ENCODE measurements at regions not wholly inside any gene's neighbourhood (a gene's known extent, or its start where the extent isn't known, plus 50 kb on each side); places are given as distances from the start of the nearest gene placed in this dataset.

- TF ChIP-seq, protein P1, sequence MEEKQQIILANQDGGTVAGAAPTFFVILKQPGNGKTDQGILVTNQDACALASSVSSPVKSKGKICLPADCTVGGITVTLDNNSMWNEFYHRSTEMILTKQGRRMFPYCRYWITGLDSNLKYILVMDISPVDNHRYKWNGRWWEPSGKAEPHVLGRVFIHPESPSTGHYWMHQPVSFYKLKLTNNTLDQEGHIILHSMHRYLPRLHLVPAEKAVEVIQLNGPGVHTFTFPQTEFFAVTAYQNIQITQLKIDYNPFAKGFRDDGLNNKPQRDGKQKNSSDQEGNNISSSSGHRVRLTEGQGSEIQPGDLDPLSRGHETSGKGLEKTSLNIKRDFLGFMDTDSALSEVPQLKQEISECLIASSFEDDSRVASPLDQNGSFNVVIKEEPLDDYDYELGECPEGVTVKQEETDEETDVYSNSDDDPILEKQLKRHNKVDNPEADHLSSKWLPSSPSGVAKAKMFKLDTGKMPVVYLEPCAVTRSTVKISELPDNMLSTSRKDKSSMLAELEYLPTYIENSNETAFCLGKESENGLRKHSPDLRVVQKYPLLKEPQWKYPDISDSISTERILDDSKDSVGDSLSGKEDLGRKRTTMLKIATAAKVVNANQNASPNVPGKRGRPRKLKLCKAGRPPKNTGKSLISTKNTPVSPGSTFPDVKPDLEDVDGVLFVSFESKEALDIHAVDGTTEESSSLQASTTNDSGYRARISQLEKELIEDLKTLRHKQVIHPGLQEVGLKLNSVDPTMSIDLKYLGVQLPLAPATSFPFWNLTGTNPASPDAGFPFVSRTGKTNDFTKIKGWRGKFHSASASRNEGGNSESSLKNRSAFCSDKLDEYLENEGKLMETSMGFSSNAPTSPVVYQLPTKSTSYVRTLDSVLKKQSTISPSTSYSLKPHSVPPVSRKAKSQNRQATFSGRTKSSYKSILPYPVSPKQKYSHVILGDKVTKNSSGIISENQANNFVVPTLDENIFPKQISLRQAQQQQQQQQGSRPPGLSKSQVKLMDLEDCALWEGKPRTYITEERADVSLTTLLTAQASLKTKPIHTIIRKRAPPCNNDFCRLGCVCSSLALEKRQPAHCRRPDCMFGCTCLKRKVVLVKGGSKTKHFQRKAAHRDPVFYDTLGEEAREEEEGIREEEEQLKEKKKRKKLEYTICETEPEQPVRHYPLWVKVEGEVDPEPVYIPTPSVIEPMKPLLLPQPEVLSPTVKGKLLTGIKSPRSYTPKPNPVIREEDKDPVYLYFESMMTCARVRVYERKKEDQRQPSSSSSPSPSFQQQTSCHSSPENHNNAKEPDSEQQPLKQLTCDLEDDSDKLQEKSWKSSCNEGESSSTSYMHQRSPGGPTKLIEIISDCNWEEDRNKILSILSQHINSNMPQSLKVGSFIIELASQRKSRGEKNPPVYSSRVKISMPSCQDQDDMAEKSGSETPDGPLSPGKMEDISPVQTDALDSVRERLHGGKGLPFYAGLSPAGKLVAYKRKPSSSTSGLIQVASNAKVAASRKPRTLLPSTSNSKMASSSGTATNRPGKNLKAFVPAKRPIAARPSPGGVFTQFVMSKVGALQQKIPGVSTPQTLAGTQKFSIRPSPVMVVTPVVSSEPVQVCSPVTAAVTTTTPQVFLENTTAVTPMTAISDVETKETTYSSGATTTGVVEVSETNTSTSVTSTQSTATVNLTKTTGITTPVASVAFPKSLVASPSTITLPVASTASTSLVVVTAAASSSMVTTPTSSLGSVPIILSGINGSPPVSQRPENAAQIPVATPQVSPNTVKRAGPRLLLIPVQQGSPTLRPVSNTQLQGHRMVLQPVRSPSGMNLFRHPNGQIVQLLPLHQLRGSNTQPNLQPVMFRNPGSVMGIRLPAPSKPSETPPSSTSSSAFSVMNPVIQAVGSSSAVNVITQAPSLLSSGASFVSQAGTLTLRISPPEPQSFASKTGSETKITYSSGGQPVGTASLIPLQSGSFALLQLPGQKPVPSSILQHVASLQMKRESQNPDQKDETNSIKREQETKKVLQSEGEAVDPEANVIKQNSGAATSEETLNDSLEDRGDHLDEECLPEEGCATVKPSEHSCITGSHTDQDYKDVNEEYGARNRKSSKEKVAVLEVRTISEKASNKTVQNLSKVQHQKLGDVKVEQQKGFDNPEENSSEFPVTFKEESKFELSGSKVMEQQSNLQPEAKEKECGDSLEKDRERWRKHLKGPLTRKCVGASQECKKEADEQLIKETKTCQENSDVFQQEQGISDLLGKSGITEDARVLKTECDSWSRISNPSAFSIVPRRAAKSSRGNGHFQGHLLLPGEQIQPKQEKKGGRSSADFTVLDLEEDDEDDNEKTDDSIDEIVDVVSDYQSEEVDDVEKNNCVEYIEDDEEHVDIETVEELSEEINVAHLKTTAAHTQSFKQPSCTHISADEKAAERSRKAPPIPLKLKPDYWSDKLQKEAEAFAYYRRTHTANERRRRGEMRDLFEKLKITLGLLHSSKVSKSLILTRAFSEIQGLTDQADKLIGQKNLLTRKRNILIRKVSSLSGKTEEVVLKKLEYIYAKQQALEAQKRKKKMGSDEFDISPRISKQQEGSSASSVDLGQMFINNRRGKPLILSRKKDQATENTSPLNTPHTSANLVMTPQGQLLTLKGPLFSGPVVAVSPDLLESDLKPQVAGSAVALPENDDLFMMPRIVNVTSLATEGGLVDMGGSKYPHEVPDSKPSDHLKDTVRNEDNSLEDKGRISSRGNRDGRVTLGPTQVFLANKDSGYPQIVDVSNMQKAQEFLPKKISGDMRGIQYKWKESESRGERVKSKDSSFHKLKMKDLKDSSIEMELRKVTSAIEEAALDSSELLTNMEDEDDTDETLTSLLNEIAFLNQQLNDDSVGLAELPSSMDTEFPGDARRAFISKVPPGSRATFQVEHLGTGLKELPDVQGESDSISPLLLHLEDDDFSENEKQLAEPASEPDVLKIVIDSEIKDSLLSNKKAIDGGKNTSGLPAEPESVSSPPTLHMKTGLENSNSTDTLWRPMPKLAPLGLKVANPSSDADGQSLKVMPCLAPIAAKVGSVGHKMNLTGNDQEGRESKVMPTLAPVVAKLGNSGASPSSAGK (IDR thresholded peaks at IDR 0.05): no peak
- TF ChIP-seq, protein P2, sequence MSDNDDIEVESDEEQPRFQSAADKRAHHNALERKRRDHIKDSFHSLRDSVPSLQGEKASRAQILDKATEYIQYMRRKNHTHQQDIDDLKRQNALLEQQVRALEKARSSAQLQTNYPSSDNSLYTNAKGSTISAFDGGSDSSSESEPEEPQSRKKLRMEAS (CRISPR knock-in tag; IDR thresholded peaks at IDR 0.05): no peak
- TF ChIP-seq L3MBTL2 (IDR thresholded peaks at IDR 0.05): no peak
- no peak for TF ChIP-seq PRPF4 (IDR thresholded peaks at IDR 0.05; ENCODE audit: insufficient read depth, low read depth, low read length, poor library complexity, severe bottlenecking)
- TF ChIP-seq SAFB2 (IDR thresholded peaks at IDR 0.05; ENCODE audit: borderline replicate concordance, low read depth, low read length, severe bottlenecking): no peak
- no peak for TF ChIP-seq MEF2D (tag; conservative IDR thresholded peaks at IDR 0.05; ENCODE audit: low read depth)
- TF ChIP-seq POLR2H (tag; IDR thresholded peaks at IDR 0.05; ENCODE audit: low read depth): no peak
- 0 out of 2 replicates have a peak, but pooled peaks have one; percentile 15 for TF ChIP-seq HMBOX1 (IDR thresholded peaks at IDR 0.05)
- TF ChIP-seq ZNF174 (CRISPR knock-in tag; IDR thresholded peaks at IDR 0.05): no peak
- no peak for TF ChIP-seq ZNF253 (CRISPR knock-in tag; conservative IDR thresholded peaks at IDR 0.05)
- no peak for TF ChIP-seq PHF21A (IDR thresholded peaks at IDR 0.05; ENCODE audit: borderline replicate concordance, low read depth)
- TF ChIP-seq, protein P3, sequence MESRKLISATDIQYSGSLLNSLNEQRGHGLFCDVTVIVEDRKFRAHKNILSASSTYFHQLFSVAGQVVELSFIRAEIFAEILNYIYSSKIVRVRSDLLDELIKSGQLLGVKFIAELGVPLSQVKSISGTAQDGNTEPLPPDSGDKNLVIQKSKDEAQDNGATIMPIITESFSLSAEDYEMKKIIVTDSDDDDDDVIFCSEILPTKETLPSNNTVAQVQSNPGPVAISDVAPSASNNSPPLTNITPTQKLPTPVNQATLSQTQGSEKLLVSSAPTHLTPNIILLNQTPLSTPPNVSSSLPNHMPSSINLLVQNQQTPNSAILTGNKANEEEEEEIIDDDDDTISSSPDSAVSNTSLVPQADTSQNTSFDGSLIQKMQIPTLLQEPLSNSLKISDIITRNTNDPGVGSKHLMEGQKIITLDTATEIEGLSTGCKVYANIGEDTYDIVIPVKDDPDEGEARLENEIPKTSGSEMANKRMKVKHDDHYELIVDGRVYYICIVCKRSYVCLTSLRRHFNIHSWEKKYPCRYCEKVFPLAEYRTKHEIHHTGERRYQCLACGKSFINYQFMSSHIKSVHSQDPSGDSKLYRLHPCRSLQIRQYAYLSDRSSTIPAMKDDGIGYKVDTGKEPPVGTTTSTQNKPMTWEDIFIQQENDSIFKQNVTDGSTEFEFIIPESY (CRISPR knock-in tag; IDR thresholded peaks at IDR 0.05): no peak
- TF ChIP-seq XRCC3 (IDR thresholded peaks at IDR 0.05): no peak
Measured at GRCh38 chr3:150314248-150315004, 93.7 kb upstream of the TSC22D2 start (continued).
